GM20000 (cell line): ENCODE measurements at regions not wholly inside any gene's neighbourhood (a gene's known extent, or its start where the extent isn't known, plus 50 kb on each side); places are given as distances from the start of the nearest gene placed in this dataset.

ENCODE experiments used
- DNase-seq: peaks from one replicate; pipeline ENCODE4 v3.0.0; 2012; ENCODE audit warnings: low spot score
- TF ChIP-seq, protein P1 (sequence below): IDR thresholded peaks from 2 replicates; pipeline ENCODE4 v1.5.1; 2012; ENCODE audit warnings: mild to moderate bottlenecking, control low read depth; ENCODE audit errors: extremely low read depth, missing control alignments

GRCh38 chr1:29490204-29490934 lies 254.0 kb downstream of the PTPRU start:
- DNase-seq: no peak
- TF ChIP-seq, protein P1, sequence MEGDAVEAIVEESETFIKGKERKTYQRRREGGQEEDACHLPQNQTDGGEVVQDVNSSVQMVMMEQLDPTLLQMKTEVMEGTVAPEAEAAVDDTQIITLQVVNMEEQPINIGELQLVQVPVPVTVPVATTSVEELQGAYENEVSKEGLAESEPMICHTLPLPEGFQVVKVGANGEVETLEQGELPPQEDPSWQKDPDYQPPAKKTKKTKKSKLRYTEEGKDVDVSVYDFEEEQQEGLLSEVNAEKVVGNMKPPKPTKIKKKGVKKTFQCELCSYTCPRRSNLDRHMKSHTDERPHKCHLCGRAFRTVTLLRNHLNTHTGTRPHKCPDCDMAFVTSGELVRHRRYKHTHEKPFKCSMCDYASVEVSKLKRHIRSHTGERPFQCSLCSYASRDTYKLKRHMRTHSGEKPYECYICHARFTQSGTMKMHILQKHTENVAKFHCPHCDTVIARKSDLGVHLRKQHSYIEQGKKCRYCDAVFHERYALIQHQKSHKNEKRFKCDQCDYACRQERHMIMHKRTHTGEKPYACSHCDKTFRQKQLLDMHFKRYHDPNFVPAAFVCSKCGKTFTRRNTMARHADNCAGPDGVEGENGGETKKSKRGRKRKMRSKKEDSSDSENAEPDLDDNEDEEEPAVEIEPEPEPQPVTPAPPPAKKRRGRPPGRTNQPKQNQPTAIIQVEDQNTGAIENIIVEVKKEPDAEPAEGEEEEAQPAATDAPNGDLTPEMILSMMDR: no peak

GRCh38 chr1:29489471-29489870 lies 253.1 kb downstream of the PTPRU start:
- TF ChIP-seq, protein P1: no peak
- DNase-seq: no peak

- no peak for DNase-seq
- TF ChIP-seq, protein P1: no peak
These were observed 252.5 kb downstream of the PTPRU start for GRCh38 chr1:29488794-29489311.

GRCh38 chr1:29488086-29488793 lies 251.9 kb downstream of the PTPRU start:
- no peak for DNase-seq
- TF ChIP-seq, protein P1: no peak

- DNase-seq: no peak
- TF ChIP-seq, protein P1: no peak
These were observed 251.0 kb downstream of the PTPRU start for GRCh38 chr1:29487291-29487690.

DNA sequence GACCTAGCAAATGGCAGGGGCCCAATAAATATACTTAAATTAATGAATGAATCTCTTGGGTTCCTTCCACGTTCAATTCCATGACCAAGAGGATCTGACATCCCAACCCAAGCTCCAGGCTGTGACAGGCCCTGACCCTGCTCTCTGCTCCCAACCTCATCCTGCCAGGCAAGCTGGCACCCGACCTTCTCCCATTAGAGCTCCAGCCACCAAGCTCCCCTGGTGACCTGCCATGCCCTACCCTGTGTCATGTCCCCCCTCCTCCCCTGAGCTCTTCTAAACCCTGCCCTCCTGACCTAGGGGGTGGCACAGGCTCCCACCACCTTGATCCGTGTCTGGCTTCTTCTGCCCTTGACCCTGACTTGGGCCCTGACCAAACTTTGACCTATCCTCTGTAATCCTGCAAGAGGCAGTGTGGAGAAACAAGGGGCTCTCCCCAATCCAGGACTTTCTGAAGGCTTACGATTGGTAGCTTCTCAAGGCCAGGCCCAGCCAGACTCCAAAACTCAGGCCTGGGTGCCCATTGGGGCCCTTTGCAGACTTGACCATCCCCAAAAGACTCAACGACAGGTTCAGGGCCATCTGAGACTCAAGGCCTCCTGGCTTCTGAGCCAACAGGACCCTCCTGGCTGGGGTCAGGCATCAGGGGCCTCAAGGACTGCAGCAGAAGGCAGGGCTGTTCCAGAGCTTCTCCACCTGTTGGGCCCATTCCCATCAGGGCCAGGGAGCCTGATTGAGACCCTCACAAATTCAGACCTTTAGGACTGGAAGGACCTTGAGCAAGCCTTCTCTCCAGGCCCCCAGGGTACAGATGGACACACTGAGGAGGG lies 249.0 kb downstream of the PTPRU start:
- DNase-seq: no peak

More for the DNA sequence above, 249.0 kb downstream of the PTPRU start:
- TF ChIP-seq, protein P1: no peak
